ENCODE measurements at regions not wholly inside any gene's neighbourhood (a gene's known extent, or its start where the extent isn't known, plus 50 kb on each side); places are given as distances from the start of the nearest gene placed in this dataset.

GRCh38 chr7:136036336-136036735, 59.2 kb upstream of the MTPN start:
- TF ChIP-seq CTCF (IDR thresholded peaks at IDR 0.05; ENCODE audit: insufficient read depth, low read depth, low read length), result no peak
- no peak overlapping the region for H3K4me3 ChIP-seq (ENCODE audit: low read depth, low read length)
- DNase-seq (ENCODE audit: low read depth), result no peak
- ChIA-PET POLR2A (no interaction called here), CTCF (interaction anchor here (0.7 kb wide), 1 partner anchor 17 kb away, joined by 3 read pairs; no protein-coding TSS in a partner anchor)
- H3K27me3 ChIP-seq (ENCODE audit: control insufficient read depth, insufficient read depth, low read length), result no peaks in the 10 kb centered on the region
- H3K36me3 ChIP-seq (ENCODE audit: control insufficient read depth, insufficient read depth, low read length), result no peaks in the 10 kb centered on the region

GRCh38 chr7:136034132-136034531, 57.0 kb upstream of the MTPN start:
- Histone ChIP-seq H3K36me3 (ENCODE audit: control insufficient read depth, insufficient read depth, low read length) (no peaks in the 10 kb centered on the region), H3K27me3 (ENCODE audit: control insufficient read depth, insufficient read depth, low read length) (no peaks in the 10 kb centered on the region), H3K4me3 (ENCODE audit: low read depth, low read length) (no peak overlapping the region)
- POLR2A ChIA-PET, result no interaction called here
- DNase-seq (ENCODE audit: low read depth), result no peak
- CTCF ChIA-PET, result no interaction called here
- no peak for TF ChIP-seq CTCF (IDR thresholded peaks at IDR 0.05; ENCODE audit: insufficient read depth, low read depth, low read length)

GRCh38 chr7:136033413-136034031, 56.4 kb upstream of the MTPN start:
- Histone ChIP-seq H3K27me3 (ENCODE audit: control insufficient read depth, insufficient read depth, low read length) (no peaks in the 10 kb centered on the region), H3K4me3 (ENCODE audit: low read depth, low read length) (no peak overlapping the region), H3K36me3 (ENCODE audit: control insufficient read depth, insufficient read depth, low read length) (no peaks in the 10 kb centered on the region)
- CTCF ChIA-PET, result no interaction called here
- POLR2A ChIA-PET, result no interaction called here
- DNase-seq (ENCODE audit: low read depth), result no peak
- no peak for TF ChIP-seq CTCF (IDR thresholded peaks at IDR 0.05; ENCODE audit: insufficient read depth, low read depth, low read length)

GRCh38 chr7:136030867-136031318, 53.7 kb upstream of the MTPN start:
- CTCF ChIA-PET, result no interaction called here
- no peak overlapping the region for H3K4me3 ChIP-seq (ENCODE audit: low read depth, low read length)
- TF ChIP-seq CTCF (IDR thresholded peaks at IDR 0.05; ENCODE audit: insufficient read depth, low read depth, low read length), result no peak
- POLR2A ChIA-PET, result no interaction called here
- H3K36me3 ChIP-seq (ENCODE audit: control insufficient read depth, insufficient read depth, low read length), result no peaks in the 10 kb centered on the region
- no peaks in the 10 kb centered on the region for H3K27me3 ChIP-seq (ENCODE audit: control insufficient read depth, insufficient read depth, low read length)
- no peak for DNase-seq (ENCODE audit: low read depth)

GRCh38 chr7:136030330-136030729, 53.2 kb upstream of the MTPN start:
- POLR2A ChIA-PET, result no interaction called here
- no peak overlapping the region for H3K4me3 ChIP-seq (ENCODE audit: low read depth, low read length)
- DNase-seq (ENCODE audit: low read depth), result no peak
- no peak for TF ChIP-seq CTCF (IDR thresholded peaks at IDR 0.05; ENCODE audit: insufficient read depth, low read depth, low read length)
- CTCF ChIA-PET, result no interaction called here
- H3K27me3 ChIP-seq (ENCODE audit: control insufficient read depth, insufficient read depth, low read length), result no peaks in the 10 kb centered on the region
- H3K36me3 ChIP-seq (ENCODE audit: control insufficient read depth, insufficient read depth, low read length), result no peaks in the 10 kb centered on the region

Data from BJ (cell line).